ENCODE measurements at regions not wholly inside any gene's neighbourhood (a gene's known extent, or its start where the extent isn't known, plus 50 kb on each side); places are given as distances from the start of the nearest gene placed in this dataset.

- Histone ChIP-seq H3K4me1 (ENCODE audit: insufficient read depth) (no peaks in the 10 kb centered on the region), H3K4me3 (ENCODE audit: low read depth, low read length) (no peak overlapping the region), H3K27ac (ENCODE audit: low read depth) (no peak overlapping the region), H3K36me3 (ENCODE audit: insufficient read depth) (no peaks in the 10 kb centered on the region)
- no peak for DNase-seq (ENCODE audit: extremely low spot score)
Measured at GRCh38 chr16:16798504-16798903, 419.6 kb downstream of the NPIPA7 start.

- no peak overlapping the region for H3K27ac ChIP-seq (ENCODE audit: low read depth)
- no peaks in the 10 kb centered on the region for H3K36me3 ChIP-seq (ENCODE audit: insufficient read depth)
- 88% methylated on average over 4 of the region's 4 CpGs for WGBS
- DNase-seq (ENCODE audit: extremely low spot score): no peak
- H3K4me1 ChIP-seq (ENCODE audit: insufficient read depth): no peaks in the 10 kb centered on the region
- no peak overlapping the region for H3K4me3 ChIP-seq (ENCODE audit: low read depth, low read length)
Measured at GRCh38 chr16:16805809-16806208, 426.9 kb downstream of the NPIPA7 start.

GRCh38 chr16:16815641-16816040 lies 436.7 kb downstream of the NPIPA7 start:
- no peak for DNase-seq (ENCODE audit: extremely low spot score)
- H3K27ac ChIP-seq (ENCODE audit: low read depth): no peak overlapping the region
- no peaks in the 10 kb centered on the region for H3K4me1 ChIP-seq (ENCODE audit: insufficient read depth)
- no peak overlapping the region for H3K4me3 ChIP-seq (ENCODE audit: low read depth, low read length)
- H3K36me3 ChIP-seq (ENCODE audit: insufficient read depth): no peaks in the 10 kb centered on the region
- WGBS: 84% methylated on average over 2 of the region's 2 CpGs

- H3K4me3 ChIP-seq (ENCODE audit: low read depth, low read length): no peak overlapping the region
- 48% methylated on average over 2 of the region's 2 CpGs for WGBS
- H3K36me3 ChIP-seq (ENCODE audit: insufficient read depth): no peaks in the 10 kb centered on the region
- no peaks in the 10 kb centered on the region for H3K4me1 ChIP-seq (ENCODE audit: insufficient read depth)
- no peak overlapping the region for H3K27ac ChIP-seq (ENCODE audit: low read depth)
- DNase-seq (ENCODE audit: extremely low spot score): no peak
Measured at GRCh38 chr16:16817196-16817595, 438.3 kb downstream of the NPIPA7 start.

GRCh38 chr16:16821261-16821660 lies 442.3 kb downstream of the NPIPA7 start:
- no peaks in the 10 kb centered on the region for H3K36me3 ChIP-seq (ENCODE audit: insufficient read depth)
- no peak for DNase-seq (ENCODE audit: extremely low spot score)
- H3K27ac ChIP-seq (ENCODE audit: low read depth): no peak overlapping the region
- H3K4me3 ChIP-seq (ENCODE audit: low read depth, low read length): no peak overlapping the region
- H3K4me1 ChIP-seq (ENCODE audit: insufficient read depth): no peaks in the 10 kb centered on the region

GRCh38 chr16:16828913-16829398 lies 450.0 kb downstream of the NPIPA7 start:
- 29% methylated on average over 6 of the region's 6 CpGs for WGBS
- H3K4me1 ChIP-seq (ENCODE audit: insufficient read depth): no peaks in the 10 kb centered on the region
- H3K27ac ChIP-seq (ENCODE audit: low read depth): no peak overlapping the region
- no peaks in the 10 kb centered on the region for H3K36me3 ChIP-seq (ENCODE audit: insufficient read depth)
- no peak for DNase-seq (ENCODE audit: extremely low spot score)
- no peak overlapping the region for H3K4me3 ChIP-seq (ENCODE audit: low read depth, low read length)

GRCh38 chr16:16830401-16830800 lies 451.5 kb downstream of the NPIPA7 start:
- no peak overlapping the region for H3K27ac ChIP-seq (ENCODE audit: low read depth)
- WGBS: 76% methylated on average over 1 of the region's 1 CpG

GRCh38 chr16:16830973-16831372 lies 452.0 kb downstream of the NPIPA7 start:
- no peak for DNase-seq (ENCODE audit: extremely low spot score)
- H3K36me3 ChIP-seq (ENCODE audit: insufficient read depth): no peaks in the 10 kb centered on the region
- no peak overlapping the region for H3K4me3 ChIP-seq (ENCODE audit: low read depth, low read length)
- H3K4me1 ChIP-seq (ENCODE audit: insufficient read depth): no peaks in the 10 kb centered on the region
- H3K27ac ChIP-seq (ENCODE audit: low read depth): no peak overlapping the region
- WGBS: 66% methylated on average over 2 of the region's 2 CpGs

More at GRCh38 chr16:16830401-16830800, 451.5 kb downstream of the NPIPA7 start:
- no peak overlapping the region for H3K4me3 ChIP-seq (ENCODE audit: low read depth, low read length)
- H3K4me1 ChIP-seq (ENCODE audit: insufficient read depth): no peaks in the 10 kb centered on the region
- H3K36me3 ChIP-seq (ENCODE audit: insufficient read depth): no peaks in the 10 kb centered on the region
- DNase-seq (ENCODE audit: extremely low spot score): no peak

- H3K36me3 ChIP-seq (ENCODE audit: insufficient read depth): no peaks in the 10 kb centered on the region
- 91% methylated on average over 3 of the region's 3 CpGs for WGBS
- H3K27ac ChIP-seq (ENCODE audit: low read depth): no peak overlapping the region
- no peak overlapping the region for H3K4me3 ChIP-seq (ENCODE audit: low read depth, low read length)
- DNase-seq (ENCODE audit: extremely low spot score): no peak
- no peaks in the 10 kb centered on the region for H3K4me1 ChIP-seq (ENCODE audit: insufficient read depth)
Measured at GRCh38 chr16:16833165-16833564, 454.2 kb downstream of the NPIPA7 start.

GRCh38 chr16:16850274-16850673 lies 471.3 kb downstream of the NPIPA7 start:
- Histone ChIP-seq H3K4me3 (ENCODE audit: low read depth, low read length) (no peak overlapping the region), H3K4me1 (ENCODE audit: insufficient read depth) (no peaks in the 10 kb centered on the region), H3K27ac (ENCODE audit: low read depth) (no peak overlapping the region), H3K36me3 (ENCODE audit: insufficient read depth) (no peaks in the 10 kb centered on the region)
- DNase-seq (ENCODE audit: extremely low spot score): no peak
- 73% methylated on average over 5 of the region's 5 CpGs for WGBS

- Histone ChIP-seq H3K27ac (ENCODE audit: low read depth) (no peak overlapping the region), H3K4me1 (ENCODE audit: insufficient read depth) (no peaks in the 10 kb centered on the region), H3K36me3 (ENCODE audit: insufficient read depth) (no peaks in the 10 kb centered on the region), H3K4me3 (ENCODE audit: low read depth, low read length) (no peak overlapping the region)
- no peak for DNase-seq (ENCODE audit: extremely low spot score)
- 4% methylated on average over 1 of the region's 1 CpG for WGBS
Measured at GRCh38 chr16:16857012-16857411, 478.1 kb downstream of the NPIPA7 start.

- WGBS: 14% methylated on average over 5 of the region's 5 CpGs
- no peak overlapping the region for H3K4me3 ChIP-seq (ENCODE audit: low read depth, low read length)
- no peaks in the 10 kb centered on the region for H3K4me1 ChIP-seq (ENCODE audit: insufficient read depth)
- no peak overlapping the region for H3K27ac ChIP-seq (ENCODE audit: low read depth)
- no peaks in the 10 kb centered on the region for H3K36me3 ChIP-seq (ENCODE audit: insufficient read depth)
- DNase-seq (ENCODE audit: extremely low spot score): no peak
Measured at GRCh38 chr16:16857603-16858283, 478.8 kb downstream of the NPIPA7 start.

GRCh38 chr16:16861546-16861945 lies 482.6 kb downstream of the NPIPA7 start:
- WGBS: 19% methylated on average over 7 of the region's 7 CpGs
- peak; percentile 8 for DNase-seq (ENCODE audit: extremely low spot score)
- no peak overlapping the region for H3K4me3 ChIP-seq (ENCODE audit: low read depth, low read length)
- H3K4me1 ChIP-seq (ENCODE audit: insufficient read depth): no peaks in the 10 kb centered on the region
- no peaks in the 10 kb centered on the region for H3K36me3 ChIP-seq (ENCODE audit: insufficient read depth)
- no peak overlapping the region for H3K27ac ChIP-seq (ENCODE audit: low read depth)

- Histone ChIP-seq H3K27ac (ENCODE audit: low read depth) (no peak overlapping the region), H3K4me3 (ENCODE audit: low read depth, low read length) (no peak overlapping the region), H3K4me1 (ENCODE audit: insufficient read depth) (no peaks in the 10 kb centered on the region), H3K36me3 (ENCODE audit: insufficient read depth) (no peaks in the 10 kb centered on the region)
- no peak for DNase-seq (ENCODE audit: extremely low spot score)
- 62% methylated on average over 6 of the region's 6 CpGs for WGBS
Measured at GRCh38 chr16:16863672-16864071, 484.7 kb downstream of the NPIPA7 start.

GRCh38 chr16:16864536-16864935 lies 485.6 kb downstream of the NPIPA7 start:
- H3K4me1 ChIP-seq (ENCODE audit: insufficient read depth): no peaks in the 10 kb centered on the region
- DNase-seq (ENCODE audit: extremely low spot score): no peak
- no peak overlapping the region for H3K27ac ChIP-seq (ENCODE audit: low read depth)
- WGBS: 73% methylated on average over 4 of the region's 4 CpGs
- no peaks in the 10 kb centered on the region for H3K36me3 ChIP-seq (ENCODE audit: insufficient read depth)
- no peak overlapping the region for H3K4me3 ChIP-seq (ENCODE audit: low read depth, low read length)
